Astrocyte (in vitro differentiated cells and primary cell): ENCODE measurements at regions not wholly inside any gene's neighbourhood (a gene's known extent, or its start where the extent isn't known, plus 50 kb on each side); places are given as distances from the start of the nearest gene placed in this dataset.

Experiments used
- DNase-seq: peaks from one replicate; pipeline ENCODE4 v3.0.0-alpha.2; 2010; ENCODE audit warnings: low read depth
- FAIRE-seq: peaks from 2 replicates; lab custom pipeline; 2011; peaks lifted over from hg19 to GRCh38; lab: Jason Lieb, UNC
- H2AFZ ChIP-seq: 2 replicates; pipeline ENCODE4 v1.6.0; 2012; ENCODE audit warnings: low read depth, low read length, inconsistent platforms
- H3K27ac ChIP-seq: 2 replicates; pipeline ENCODE4 v1.5.1; 2011; ENCODE audit warnings: low read depth, low read length, inconsistent platforms
- H3K27me3 ChIP-seq: 2 replicates; pipeline ENCODE4 v1.6.0; 2011; ENCODE audit warnings: low read length, inconsistent platforms; ENCODE audit not compliant: insufficient read depth
- H3K36me3 ChIP-seq: 2 replicates; pipeline ENCODE4 v1.5.1; 2011; ENCODE audit warnings: low read length, inconsistent platforms; ENCODE audit not compliant: insufficient read depth
- H3K4me1 ChIP-seq: 2 replicates; pipeline ENCODE4 v1.5.1; 2011; ENCODE audit warnings: low read length, inconsistent platforms; ENCODE audit not compliant: insufficient read depth
- H3K4me2 ChIP-seq: 2 replicates; pipeline ENCODE4 v1.6.0; 2012; ENCODE audit warnings: low read length, inconsistent platforms
- H3K4me3 ChIP-seq: 2 replicates; pipeline ENCODE4 v1.5.1; 2011; ENCODE audit warnings: low read depth, mild to moderate bottlenecking, low read length, inconsistent platforms; ENCODE audit not compliant: insufficient read depth
- H3K79me2 ChIP-seq: 2 replicates; pipeline ENCODE4 v1.6.0; 2012; ENCODE audit warnings: mild to moderate bottlenecking, low read length, inconsistent platforms; ENCODE audit not compliant: insufficient read depth
- H3K9ac ChIP-seq: 2 replicates; pipeline ENCODE4 v1.6.0; 2012; ENCODE audit warnings: mild to moderate bottlenecking, low read length, inconsistent platforms
- H3K9me3 ChIP-seq: 2 replicates; pipeline ENCODE4 v1.5.1; 2012; ENCODE audit warnings: low read depth, mild to moderate bottlenecking, low read length, inconsistent platforms; ENCODE audit not compliant: insufficient read depth
- H4K20me1 ChIP-seq: 2 replicates; pipeline ENCODE4 v1.6.0; 2012; ENCODE audit warnings: low read length, inconsistent platforms; ENCODE audit not compliant: insufficient read depth
- H3K27ac Mint-ChIP-seq: one replicate; pipeline ENCODE4 v1.8.0; 2021; ENCODE audit warnings: mild to moderate bottlenecking, mixed read lengths; ENCODE audit not compliant: unreplicated experiment
- H3K27me3 Mint-ChIP-seq: one replicate; pipeline ENCODE4 v1.8.0; 2021; ENCODE audit warnings: low read depth, mixed read lengths; ENCODE audit not compliant: unreplicated experiment
- H3K36me3 Mint-ChIP-seq: one replicate; pipeline ENCODE4 v1.8.0; 2021; ENCODE audit warnings: low read depth, mixed read lengths; ENCODE audit not compliant: unreplicated experiment
- H3K4me1 Mint-ChIP-seq: one replicate; pipeline ENCODE4 v1.8.0; 2021; ENCODE audit warnings: low read depth, mixed read lengths; ENCODE audit not compliant: unreplicated experiment
- H3K4me3 Mint-ChIP-seq: one replicate; pipeline ENCODE4 v1.8.0; 2021; ENCODE audit warnings: mild to moderate bottlenecking, moderate library complexity, mixed read lengths; ENCODE audit not compliant: unreplicated experiment
- H3K9me3 Mint-ChIP-seq: one replicate; pipeline ENCODE4 v1.8.0; 2021; ENCODE audit warnings: mild to moderate bottlenecking, mixed read lengths; ENCODE audit not compliant: unreplicated experiment
- EZH2 ChIP-seq: IDR thresholded peaks from 2 replicates; pipeline ENCODE4 v1.6.1; 2012; ENCODE audit warnings: mild to moderate bottlenecking, low read length, inconsistent platforms; ENCODE audit not compliant: insufficient read depth
- TF ChIP-seq, protein P1 (sequence below): IDR thresholded peaks from 2 replicates; pipeline ENCODE4 v1.5.1; 2011; ENCODE audit warnings: low read depth, mild to moderate bottlenecking, inconsistent platforms, low read length, moderate library complexity; ENCODE audit not compliant: insufficient read depth

GRCh38 chr2:215499331-215499730 is 63.5 kb upstream of the FN1 start:
- no peaks in the 10 kb centered on the region for H4K20me1 ChIP-seq
- no peaks in the 10 kb centered on the region for H3K9me3 ChIP-seq
- Mint-ChIP-seq H3K9me3 (peaks cover 5% of the 10 kb centered on the region), H3K4me1 (peaks cover 10% of the 10 kb centered on the region), H3K27ac (no peak overlapping the region), H3K36me3 (no peaks in the 10 kb centered on the region), H3K4me3 (no peak overlapping the region), H3K27me3 (no peaks in the 10 kb centered on the region)
- no peaks in the 10 kb centered on the region for H3K79me2 ChIP-seq
- no peaks in the 10 kb centered on the region for H3K27me3 ChIP-seq
- H3K36me3 ChIP-seq: no peaks in the 10 kb centered on the region
- H2AFZ ChIP-seq: no peak overlapping the region
- no peak for TF ChIP-seq EZH2
- no peak overlapping the region for H3K9ac ChIP-seq
- H3K4me1 ChIP-seq: peaks cover 13% of the 10 kb centered on the region
- H3K27ac ChIP-seq: peak overlapping the region; percentile 27
- peak; percentile 50 for DNase-seq
- no peak overlapping the region for H3K4me2 ChIP-seq
- no peak overlapping the region for H3K4me3 ChIP-seq
- no peak for FAIRE-seq

DNA sequence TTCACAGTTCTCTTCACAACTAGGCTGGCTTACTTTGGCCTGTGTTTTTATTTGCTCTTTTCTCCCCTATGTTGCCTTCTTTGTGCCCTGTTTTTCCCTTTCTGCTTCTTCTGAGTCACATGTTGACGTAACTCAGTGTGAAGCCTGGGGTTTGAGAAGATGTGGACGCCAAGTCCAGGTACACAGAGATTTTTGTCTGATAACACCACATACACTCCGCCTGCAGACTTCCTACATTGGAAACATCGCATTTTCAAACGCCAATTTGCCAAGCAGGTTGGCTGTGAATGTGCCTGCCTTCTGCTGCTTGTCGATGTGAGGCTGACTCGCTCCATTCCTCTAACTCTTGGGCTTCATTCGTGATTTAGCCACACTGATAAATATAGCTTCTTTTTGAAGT is 62.6 kb upstream of the FN1 start:
- Histone ChIP-seq H2AFZ (peak overlapping the region; percentile 43), H3K9me3 (no peaks in the 10 kb centered on the region), H4K20me1 (no peaks in the 10 kb centered on the region), H3K9ac (peak overlapping the region; percentile 5), H3K27me3 (no peaks in the 10 kb centered on the region), H3K4me2 (peak overlapping the region; percentile 37), H3K4me3 (no peak overlapping the region), H3K4me1 (peaks cover 10% of the 10 kb centered on the region), H3K79me2 (no peaks in the 10 kb centered on the region), H3K36me3 (no peaks in the 10 kb centered on the region), H3K27ac (peak overlapping the region; percentile 0)
- no peaks in the 10 kb centered on the region for H3K36me3 Mint-ChIP-seq
- DNase-seq (peak; percentile 72), FAIRE-seq (no peak)
- no peaks in the 10 kb centered on the region for H3K27me3 Mint-ChIP-seq
- peaks cover 8% of the 10 kb centered on the region for H3K4me1 Mint-ChIP-seq
- TF ChIP-seq EZH2: no peak
- TF ChIP-seq, protein P1, sequence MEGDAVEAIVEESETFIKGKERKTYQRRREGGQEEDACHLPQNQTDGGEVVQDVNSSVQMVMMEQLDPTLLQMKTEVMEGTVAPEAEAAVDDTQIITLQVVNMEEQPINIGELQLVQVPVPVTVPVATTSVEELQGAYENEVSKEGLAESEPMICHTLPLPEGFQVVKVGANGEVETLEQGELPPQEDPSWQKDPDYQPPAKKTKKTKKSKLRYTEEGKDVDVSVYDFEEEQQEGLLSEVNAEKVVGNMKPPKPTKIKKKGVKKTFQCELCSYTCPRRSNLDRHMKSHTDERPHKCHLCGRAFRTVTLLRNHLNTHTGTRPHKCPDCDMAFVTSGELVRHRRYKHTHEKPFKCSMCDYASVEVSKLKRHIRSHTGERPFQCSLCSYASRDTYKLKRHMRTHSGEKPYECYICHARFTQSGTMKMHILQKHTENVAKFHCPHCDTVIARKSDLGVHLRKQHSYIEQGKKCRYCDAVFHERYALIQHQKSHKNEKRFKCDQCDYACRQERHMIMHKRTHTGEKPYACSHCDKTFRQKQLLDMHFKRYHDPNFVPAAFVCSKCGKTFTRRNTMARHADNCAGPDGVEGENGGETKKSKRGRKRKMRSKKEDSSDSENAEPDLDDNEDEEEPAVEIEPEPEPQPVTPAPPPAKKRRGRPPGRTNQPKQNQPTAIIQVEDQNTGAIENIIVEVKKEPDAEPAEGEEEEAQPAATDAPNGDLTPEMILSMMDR: no peak
- no peak overlapping the region for H3K4me3 Mint-ChIP-seq
- peaks cover 6% of the 10 kb centered on the region for H3K9me3 Mint-ChIP-seq
- H3K27ac Mint-ChIP-seq: no peak overlapping the region

DNA sequence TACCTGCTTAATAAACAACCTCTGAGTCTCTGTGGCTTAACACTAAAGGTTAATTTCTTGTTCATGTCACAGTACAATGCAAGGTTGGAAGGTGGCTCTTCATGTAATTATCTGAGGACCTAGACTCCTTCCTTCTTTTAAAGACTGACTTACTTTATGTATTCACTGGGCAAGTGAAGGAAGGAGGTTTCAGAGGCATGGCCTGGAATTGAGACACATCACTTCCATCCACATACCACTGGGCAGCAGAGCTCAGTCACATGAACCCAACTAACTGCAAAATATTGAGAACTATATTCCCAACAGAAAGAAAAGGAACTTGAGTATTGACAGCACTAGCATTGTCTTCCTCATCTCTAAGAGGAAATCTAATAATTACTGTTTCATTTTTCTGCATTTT is 57.5 kb upstream of the FN1 start:
- Mint-ChIP-seq H3K27me3 (no peaks in the 10 kb centered on the region), H3K27ac (no peak overlapping the region)

More for the DNA sequence above, 57.5 kb upstream of the FN1 start:
- DNase-seq (no peak), FAIRE-seq (no peak)
- Mint-ChIP-seq H3K4me1 (no peaks in the 10 kb centered on the region), H3K9me3 (peaks cover 6% of the 10 kb centered on the region), H3K4me3 (no peak overlapping the region), H3K36me3 (no peaks in the 10 kb centered on the region)
- no peaks in the 10 kb centered on the region for H3K36me3 ChIP-seq
- H3K27ac ChIP-seq: no peak overlapping the region
- no peak overlapping the region for H3K4me2 ChIP-seq
- H4K20me1 ChIP-seq: no peaks in the 10 kb centered on the region
- H3K27me3 ChIP-seq: no peaks in the 10 kb centered on the region
- H3K4me1 ChIP-seq: peaks cover 3% of the 10 kb centered on the region
- H2AFZ ChIP-seq: no peak overlapping the region
- no peak for TF ChIP-seq EZH2
- TF ChIP-seq, protein P1: no peak
- H3K4me3 ChIP-seq: no peak overlapping the region
- no peaks in the 10 kb centered on the region for H3K79me2 ChIP-seq
- no peak overlapping the region for H3K9ac ChIP-seq
- H3K9me3 ChIP-seq: no peaks in the 10 kb centered on the region
